ENCODE measurements at regions not wholly inside any gene's neighbourhood (a gene's known extent, or its start where the extent isn't known, plus 50 kb on each side); places are given as distances from the start of the nearest gene placed in this dataset.

GRCh38 chr5:58138791-58139190 lies 321.1 kb downstream of the PLK2 start:
- Mint-ChIP-seq H3K9me3 (peaks cover 0 to 5% (median 0%) of the 10 kb centered on the region in 8 donors), H3K27me3 (no peaks in the 10 kb centered on the region), H3K4me1 (no peaks in the 10 kb centered on the region), H3K4me3 (no peak overlapping the region), H3K36me3 (no peaks in the 10 kb centered on the region), H3K27ac (no peak overlapping the region)
- no peak overlapping the region for H3K4me3 ChIP-seq (ENCODE audit: low read length in 2 of 2)
- H3K27ac ChIP-seq (ENCODE audit: low read depth, low read length) = no peak overlapping the region
- H3K27me3 ChIP-seq (ENCODE audit: insufficient read depth, low read length) = no peaks in the 10 kb centered on the region
- no peaks in the 10 kb centered on the region for H3K9me3 ChIP-seq (ENCODE audit: control insufficient read depth in 1 of 2, low read length in 2 of 2)
- no peaks in the 10 kb centered on the region for H3K36me3 ChIP-seq (ENCODE audit: insufficient read depth, low read length)
- DNase-seq = no peak
- intact Hi-C loops (cut with micrococcal nuclease) = no loop called here
- H3K4me1 ChIP-seq (ENCODE audit: insufficient read depth, low read length) = no peaks in the 10 kb centered on the region
- CTCF ChIA-PET (ENCODE audit: partially characterized antibody) = no interaction called here
- POLR2A ChIA-PET (ENCODE audit: partially characterized antibody) = no interaction called here

- Mint-ChIP-seq H3K9me3 (peaks cover 0 to 5% (median 0%) of the 10 kb centered on the region in 8 donors), H3K4me1 (no peaks in the 10 kb centered on the region), H3K36me3 (no peaks in the 10 kb centered on the region), H3K4me3 (no peak overlapping the region), H3K27me3 (peaks cover 0 to 1% of the 10 kb centered on the region in 2 donors), H3K27ac (no peak overlapping the region)
- no peak overlapping the region for H3K27ac ChIP-seq (ENCODE audit: low read depth, low read length)
- H3K9me3 ChIP-seq (ENCODE audit: control insufficient read depth in 1 of 2, low read length in 2 of 2) = no peaks in the 10 kb centered on the region
- no peaks in the 10 kb centered on the region for H3K36me3 ChIP-seq (ENCODE audit: insufficient read depth, low read length)
- intact Hi-C loops (cut with micrococcal nuclease) = no loop called here
- no peaks in the 10 kb centered on the region for H3K4me1 ChIP-seq (ENCODE audit: insufficient read depth, low read length)
- no peaks in the 10 kb centered on the region for H3K27me3 ChIP-seq (ENCODE audit: insufficient read depth, low read length)
- POLR2A ChIA-PET (ENCODE audit: partially characterized antibody) = no interaction called here
- H3K4me3 ChIP-seq (ENCODE audit: low read length in 2 of 2) = no peak overlapping the region
- CTCF ChIA-PET (ENCODE audit: partially characterized antibody) = no interaction called here
- no peak for DNase-seq
Measured at GRCh38 chr5:58136406-58136805, 323.5 kb downstream of the PLK2 start.

GRCh38 chr5:58135571-58136335 lies 324.1 kb downstream of the PLK2 start:
- ChIA-PET POLR2A (ENCODE audit: partially characterized antibody) (no interaction called here), CTCF (ENCODE audit: partially characterized antibody) (no interaction called here)
- H3K4me1 ChIP-seq (ENCODE audit: insufficient read depth, low read length) = no peaks in the 10 kb centered on the region
- no peak overlapping the region for H3K4me3 ChIP-seq (ENCODE audit: low read length in 2 of 2)
- H3K36me3 ChIP-seq (ENCODE audit: insufficient read depth, low read length) = no peaks in the 10 kb centered on the region
- no peak for DNase-seq
- Mint-ChIP-seq H3K9me3 (peaks cover 0 to 5% (median 0%) of the 10 kb centered on the region in 8 donors), H3K27me3 (peaks cover 0 to 1% of the 10 kb centered on the region in 2 donors), H3K4me3 (no peak overlapping the region), H3K36me3 (no peaks in the 10 kb centered on the region), H3K27ac (no peak overlapping the region), H3K4me1 (no peaks in the 10 kb centered on the region)
- intact Hi-C loops (cut with micrococcal nuclease) = no loop called here
- H3K27me3 ChIP-seq (ENCODE audit: insufficient read depth, low read length) = no peaks in the 10 kb centered on the region
- H3K9me3 ChIP-seq (ENCODE audit: control insufficient read depth in 1 of 2, low read length in 2 of 2) = no peaks in the 10 kb centered on the region
- H3K27ac ChIP-seq (ENCODE audit: low read depth, low read length) = no peak overlapping the region

- no peak for DNase-seq
- Mint-ChIP-seq H3K27me3 (peaks cover 0 to 1% of the 10 kb centered on the region in 2 donors), H3K4me3 (no peak overlapping the region), H3K36me3 (no peaks in the 10 kb centered on the region), H3K4me1 (no peaks in the 10 kb centered on the region), H3K9me3 (peaks cover 0 to 3% (median 0%) of the 10 kb centered on the region in 8 donors), H3K27ac (no peak overlapping the region)
- intact Hi-C loops (cut with micrococcal nuclease) = no loop called here
- CTCF ChIA-PET (ENCODE audit: partially characterized antibody) = no interaction called here
- H3K4me1 ChIP-seq (ENCODE audit: insufficient read depth, low read length) = no peaks in the 10 kb centered on the region
- no peak overlapping the region for H3K27ac ChIP-seq (ENCODE audit: low read depth, low read length)
- H3K36me3 ChIP-seq (ENCODE audit: insufficient read depth, low read length) = no peaks in the 10 kb centered on the region
- no peaks in the 10 kb centered on the region for H3K27me3 ChIP-seq (ENCODE audit: insufficient read depth, low read length)
- H3K4me3 ChIP-seq (ENCODE audit: low read length in 2 of 2) = no peak overlapping the region
- no peaks in the 10 kb centered on the region for H3K9me3 ChIP-seq (ENCODE audit: control insufficient read depth in 1 of 2, low read length in 2 of 2)
- POLR2A ChIA-PET (ENCODE audit: partially characterized antibody) = no interaction called here
Measured at GRCh38 chr5:58133631-58134296, 326.1 kb downstream of the PLK2 start.

- no peaks in the 10 kb centered on the region for H3K36me3 Mint-ChIP-seq
- intact Hi-C loops (cut with micrococcal nuclease) = no loop called here
Measured at GRCh38 chr5:58133216-58133615, 326.7 kb downstream of the PLK2 start.

GRCh38 chr5:58127255-58128220 lies 332.3 kb downstream of the PLK2 start:
- H3K27me3 Mint-ChIP-seq = peaks cover 1% of the 10 kb centered on the region in 2 donors
- H3K9me3 Mint-ChIP-seq = no peaks in the 10 kb centered on the region
- no peaks in the 10 kb centered on the region for H3K36me3 Mint-ChIP-seq
- H3K4me3 Mint-ChIP-seq = no peak overlapping the region
- H3K36me3 ChIP-seq (ENCODE audit: insufficient read depth, low read length) = no peaks in the 10 kb centered on the region
- no peaks in the 10 kb centered on the region for H3K27me3 ChIP-seq (ENCODE audit: insufficient read depth, low read length)
- DNase-seq = no peak
- intact Hi-C loops (cut with micrococcal nuclease) = no loop called here
- H3K4me1 Mint-ChIP-seq = no peaks in the 10 kb centered on the region
- no peaks in the 10 kb centered on the region for H3K9me3 ChIP-seq (ENCODE audit: control insufficient read depth in 1 of 2, low read length in 2 of 2)
- POLR2A ChIA-PET (ENCODE audit: partially characterized antibody) = no interaction called here
- CTCF ChIA-PET (ENCODE audit: partially characterized antibody) = interaction anchor here (1.3 kb wide), 1 partner anchor 16 kb away, joined by 3 read pairs; no protein-coding TSS in a partner anchor
- H3K27ac ChIP-seq (ENCODE audit: low read depth, low read length) = no peak overlapping the region
- H3K4me3 ChIP-seq (ENCODE audit: low read length in 2 of 2) = no peak overlapping the region
- no peaks in the 10 kb centered on the region for H3K4me1 ChIP-seq (ENCODE audit: insufficient read depth, low read length)
- no peak overlapping the region for H3K27ac Mint-ChIP-seq

More at GRCh38 chr5:58133216-58133615, 326.7 kb downstream of the PLK2 start:
- no peak overlapping the region for H3K27ac ChIP-seq (ENCODE audit: low read depth, low read length)
- no peaks in the 10 kb centered on the region for H3K27me3 ChIP-seq (ENCODE audit: insufficient read depth, low read length)
- Mint-ChIP-seq H3K4me3 (no peak overlapping the region), H3K4me1 (no peaks in the 10 kb centered on the region), H3K27me3 (peaks cover 0 to 1% of the 10 kb centered on the region in 2 donors), H3K27ac (no peak overlapping the region), H3K9me3 (peaks cover 0 to 3% (median 0%) of the 10 kb centered on the region in 8 donors)
- no peak for DNase-seq
- H3K4me1 ChIP-seq (ENCODE audit: insufficient read depth, low read length) = no peaks in the 10 kb centered on the region
- CTCF ChIA-PET (ENCODE audit: partially characterized antibody) = no interaction called here
- POLR2A ChIA-PET (ENCODE audit: partially characterized antibody) = no interaction called here
- no peaks in the 10 kb centered on the region for H3K36me3 ChIP-seq (ENCODE audit: insufficient read depth, low read length)
- H3K4me3 ChIP-seq (ENCODE audit: low read length in 2 of 2) = no peak overlapping the region
- no peaks in the 10 kb centered on the region for H3K9me3 ChIP-seq (ENCODE audit: control insufficient read depth in 1 of 2, low read length in 2 of 2)

- H3K9me3 ChIP-seq (ENCODE audit: control insufficient read depth in 1 of 2, low read length in 2 of 2) = no peaks in the 10 kb centered on the region
- Mint-ChIP-seq H3K27me3 (peaks cover 1 to 2% of the 10 kb centered on the region in 2 donors), H3K4me1 (no peaks in the 10 kb centered on the region), H3K9me3 (no peaks in the 10 kb centered on the region), H3K4me3 (no peak overlapping the region), H3K27ac (no peak overlapping the region), H3K36me3 (no peaks in the 10 kb centered on the region)
- ChIA-PET POLR2A (ENCODE audit: partially characterized antibody) (no interaction called here), CTCF (ENCODE audit: partially characterized antibody) (no interaction called here)
- no peak overlapping the region for H3K27ac ChIP-seq (ENCODE audit: low read depth, low read length)
- intact Hi-C loops (cut with micrococcal nuclease) = no loop called here
- no peaks in the 10 kb centered on the region for H3K4me1 ChIP-seq (ENCODE audit: insufficient read depth, low read length)
- no peaks in the 10 kb centered on the region for H3K36me3 ChIP-seq (ENCODE audit: insufficient read depth, low read length)
- DNase-seq = no peak
- H3K27me3 ChIP-seq (ENCODE audit: insufficient read depth, low read length) = no peaks in the 10 kb centered on the region
- H3K4me3 ChIP-seq (ENCODE audit: low read length in 2 of 2) = no peak overlapping the region
Measured at GRCh38 chr5:58123501-58123900, 336.4 kb downstream of the PLK2 start.

Measured in CD4-positive, alpha-beta memory T cell (primary cell).